Esophagus muscularis mucosa (tissue), 4 donors: ENCODE measurements at regions not wholly inside any gene's neighbourhood (a gene's known extent, or its start where the extent isn't known, plus 50 kb on each side); places are given as distances from the start of the nearest gene placed in this dataset.

Experiments
- DNase-seq: peaks from one replicate; pipeline ENCODE4 v3.0.0-alpha.2; 2017; ENCODE audit errors: extremely low spot score
- H3K27ac ChIP-seq, 4 donors: fragments of 200-600 bp; sonication (generic); replicated peaks in 1 of 4; 1 replicate in 3 of 4; 2 replicates in 1 of 4; pipeline ENCODE4 v1.5.1; 2016 to 2019; ENCODE audit warnings: mild to moderate bottlenecking in 1 of 4
- H3K27me3 ChIP-seq, 4 donors: fragments of 200-600 bp; sonication (generic); one replicate each; pipeline versions ENCODE4 v1.5.1 to v1.6.0; 2016 to 2019
- H3K36me3 ChIP-seq, 4 donors: fragments of 200-600 bp; sonication (generic); one replicate each; pipeline ENCODE4 v1.5.1; 2016 to 2019
- H3K4me1 ChIP-seq, 4 donors: fragments of 200-600 bp; sonication (generic); one replicate each; pipeline ENCODE4 v1.5.1; 2016 to 2019
- H3K4me3 ChIP-seq, 4 donors: fragments of 200-600 bp; sonication (generic); 1 replicate in 2 of 4; 2 replicates in 2 of 4; pipeline ENCODE4 v1.5.1; 2016 to 2019; ENCODE audit warnings: mild to moderate bottlenecking in 4 of 4, moderate library complexity in 1 of 4
- H3K9me3 ChIP-seq, 4 donors: fragments of 200-600 bp; sonication (generic); 1 replicate in 3 of 4; 2 replicates in 1 of 4; pipeline ENCODE4 v1.5.1; 2016 to 2019
- EP300 ChIP-seq: sonication (generic); formaldehyde crosslinking; IDR thresholded peaks from one replicate; pipeline ENCODE4 v1.6.1; 2017; ENCODE audit warnings: antibody characterized with exemption
- POLR2A ChIP-seq: fragments of 450-650 bp; IDR thresholded peaks from one replicate; pipeline ENCODE4 v1.6.1; 2017; ENCODE audit warnings: antibody characterized with exemption, moderate library complexity, mild to moderate bottlenecking, low read depth
- POLR2AphosphoS5 ChIP-seq, 2 donors: sonication (generic); formaldehyde crosslinking; IDR thresholded peaks; one replicate each; pipeline ENCODE4 v1.6.1; 2017; ENCODE audit warnings: antibody characterized with exemption in 2 of 2
- WGBS: methylation state at CpG from one replicate; pipeline ENCODE4 v1.1.5; 2018; 5-methylcytosine and 5-hydroxymethylcytosine counted together
- intact Hi-C: fragments of 100-400 bp; cut with DNase I; formaldehyde crosslinking; loops from one replicate; pipeline ENCODE4 v1.15.1; 2023
- TF ChIP-seq, protein P1 (sequence below), 3 experiments: fragments of 200-600 bp in 2 of 3; fragments of 450-650 bp in 1 of 3; sonication (generic) in 2 of 3; IDR thresholded peaks; one replicate each; pipeline ENCODE4 v1.5.1; 2017 to 2019; ENCODE audit warnings: antibody characterized with exemption in 3 of 3, mild to moderate bottlenecking in 2 of 3, moderate library complexity in 1 of 3

GRCh38 chr2:155733091-155733853 lies 599.2 kb downstream of the NR4A2 start:
- H3K4me1 ChIP-seq = no peaks in the 10 kb centered on the region
- H3K4me3 ChIP-seq = no peak overlapping the region
- DNase-seq = no peak
- H3K27me3 ChIP-seq = no peaks in the 10 kb centered on the region
- no peaks in the 10 kb centered on the region for H3K36me3 ChIP-seq
- no peaks in the 10 kb centered on the region for H3K9me3 ChIP-seq
- whole genome bisulfite sequencing = 49% methylated on average over 4 of the region's 4 CpGs
- TF ChIP-seq, protein P1, sequence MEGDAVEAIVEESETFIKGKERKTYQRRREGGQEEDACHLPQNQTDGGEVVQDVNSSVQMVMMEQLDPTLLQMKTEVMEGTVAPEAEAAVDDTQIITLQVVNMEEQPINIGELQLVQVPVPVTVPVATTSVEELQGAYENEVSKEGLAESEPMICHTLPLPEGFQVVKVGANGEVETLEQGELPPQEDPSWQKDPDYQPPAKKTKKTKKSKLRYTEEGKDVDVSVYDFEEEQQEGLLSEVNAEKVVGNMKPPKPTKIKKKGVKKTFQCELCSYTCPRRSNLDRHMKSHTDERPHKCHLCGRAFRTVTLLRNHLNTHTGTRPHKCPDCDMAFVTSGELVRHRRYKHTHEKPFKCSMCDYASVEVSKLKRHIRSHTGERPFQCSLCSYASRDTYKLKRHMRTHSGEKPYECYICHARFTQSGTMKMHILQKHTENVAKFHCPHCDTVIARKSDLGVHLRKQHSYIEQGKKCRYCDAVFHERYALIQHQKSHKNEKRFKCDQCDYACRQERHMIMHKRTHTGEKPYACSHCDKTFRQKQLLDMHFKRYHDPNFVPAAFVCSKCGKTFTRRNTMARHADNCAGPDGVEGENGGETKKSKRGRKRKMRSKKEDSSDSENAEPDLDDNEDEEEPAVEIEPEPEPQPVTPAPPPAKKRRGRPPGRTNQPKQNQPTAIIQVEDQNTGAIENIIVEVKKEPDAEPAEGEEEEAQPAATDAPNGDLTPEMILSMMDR (IDR thresholded peaks at IDR 0.05) = no peak
- TF ChIP-seq EP300 = no peak
- TF ChIP-seq POLR2AphosphoS5 (IDR thresholded peaks at IDR 0.05) = no peak
- TF ChIP-seq POLR2A = no peak
- intact Hi-C loops = no loop called here
- no peak overlapping the region for H3K27ac ChIP-seq

- 83% methylated on average over 5 of the region's 5 CpGs for WGBS
- H3K4me3 ChIP-seq = no peak overlapping the region
- H3K27ac ChIP-seq = no peak overlapping the region
- H3K4me1 ChIP-seq = no peaks in the 10 kb centered on the region
- DNase-seq = no peak
- no peaks in the 10 kb centered on the region for H3K9me3 ChIP-seq
- no peak for TF ChIP-seq EP300
- no peak for TF ChIP-seq POLR2AphosphoS5 (IDR thresholded peaks at IDR 0.05)
- TF ChIP-seq POLR2A = no peak
- TF ChIP-seq, protein P1 (IDR thresholded peaks at IDR 0.05) = no peak
- intact Hi-C loops = no loop called here
- H3K27me3 ChIP-seq = no peaks in the 10 kb centered on the region
- H3K36me3 ChIP-seq = no peaks in the 10 kb centered on the region
Measured at GRCh38 chr2:155730804-155731203, 601.7 kb downstream of the NR4A2 start.

DNA sequence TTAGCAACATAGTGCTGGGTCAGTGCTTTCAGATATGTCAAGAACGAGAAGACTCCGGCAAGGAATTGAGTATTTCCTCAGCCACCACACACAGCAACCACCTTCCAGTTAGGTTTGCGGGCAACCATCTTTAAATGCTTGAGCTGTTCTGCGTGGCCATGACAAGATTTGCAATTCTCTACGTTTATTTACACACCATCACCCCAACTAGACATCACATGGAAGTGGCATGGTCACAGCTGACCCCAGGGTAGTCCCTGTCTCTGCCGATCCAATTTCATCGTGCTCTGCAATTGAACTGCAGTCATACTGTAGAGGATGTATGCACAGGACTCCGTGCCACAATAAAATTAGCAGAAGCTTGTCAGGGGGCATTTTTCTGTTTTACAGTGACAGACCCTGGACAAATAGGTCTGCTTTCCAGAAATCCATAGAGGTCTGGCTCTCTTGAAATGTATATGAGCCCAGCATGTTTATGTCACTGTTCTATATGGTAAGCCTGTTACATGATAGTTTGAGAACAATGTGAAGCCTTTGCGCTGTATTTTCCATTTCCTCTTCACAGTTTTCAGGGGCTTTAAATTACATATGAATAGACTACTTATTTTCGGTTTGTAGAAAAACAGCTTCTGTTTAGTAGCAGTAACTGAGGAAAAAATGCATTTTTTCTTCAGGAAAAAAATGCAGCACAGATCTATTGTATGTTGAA lies 605.2 kb downstream of the NR4A2 start:
- H3K27ac ChIP-seq = no peak overlapping the region
- DNase-seq = no peak
- intact Hi-C loops = no loop called here
- H3K27me3 ChIP-seq = no peaks in the 10 kb centered on the region
- no peaks in the 10 kb centered on the region for H3K9me3 ChIP-seq
- H3K4me3 ChIP-seq = peak overlapping the region in 2 of 4 donors; percentile 2 to 3
- TF ChIP-seq EP300 = no peak
- TF ChIP-seq, protein P1 (IDR thresholded peaks at IDR 0.05) = no peak
- no peak for TF ChIP-seq POLR2AphosphoS5 (IDR thresholded peaks at IDR 0.05)
- no peak for TF ChIP-seq POLR2A
- WGBS = 21% methylated on average over 10 of the region's 10 CpGs
- no peaks in the 10 kb centered on the region for H3K4me1 ChIP-seq
- no peaks in the 10 kb centered on the region for H3K36me3 ChIP-seq

- TF ChIP-seq, protein P1 (IDR thresholded peaks at IDR 0.05) = no peak
- TF ChIP-seq POLR2AphosphoS5 (IDR thresholded peaks at IDR 0.05) (no peak), EP300 (no peak), POLR2A (no peak)
- Histone ChIP-seq H3K4me1 (no peaks in the 10 kb centered on the region), H3K9me3 (no peaks in the 10 kb centered on the region), H3K27ac (no peak overlapping the region), H3K36me3 (no peaks in the 10 kb centered on the region), H3K4me3 (no peak overlapping the region), H3K27me3 (no peaks in the 10 kb centered on the region)
- intact Hi-C loops = no loop called here
- no peak for DNase-seq
- WGBS = 82% methylated on average over 3 of the region's 3 CpGs
Measured at GRCh38 chr2:155722290-155722689, 610.2 kb downstream of the NR4A2 start.
